ENCODE measurements at regions not wholly inside any gene's neighbourhood (a gene's known extent, or its start where the extent isn't known, plus 50 kb on each side); places are given as distances from the start of the nearest gene placed in this dataset.

GRCh38 chr3:26081166-26081565 lies 291.3 kb downstream of the OXSM start:
- TF ChIP-seq CTCF (IDR thresholded peaks at IDR 0.05) = no peak
- TF ChIP-seq POLR2AphosphoS5 (IDR thresholded peaks at IDR 0.05) = no peak

All from stomach (tissue), 4 donors.